Upper lobe of left lung (tissue), 4 donors: ENCODE measurements at regions not wholly inside any gene's neighbourhood (a gene's known extent, or its start where the extent isn't known, plus 50 kb on each side); places are given as distances from the start of the nearest gene placed in this dataset.

Experiments used
- EP300 ChIP-seq, 4 donors: sonication (generic); formaldehyde crosslinking; IDR thresholded peaks; one replicate each; pipeline ENCODE4 v1.5.1; 2017; ENCODE audit warnings: antibody characterized with exemption in 4 of 4, control low read depth in 2 of 4
- POLR2A ChIP-seq, 4 donors: fragments of 450-650 bp; IDR thresholded peaks; one replicate each; pipeline ENCODE4 v1.5.1; 2016 to 2017; ENCODE audit warnings: antibody characterized with exemption in 4 of 4, mild to moderate bottlenecking in 2 of 4
- POLR2AphosphoS5 ChIP-seq, 2 donors: sonication (generic); formaldehyde crosslinking; IDR thresholded peaks; one replicate each; pipeline ENCODE4 v1.5.1; 2017; ENCODE audit warnings: antibody characterized with exemption in 2 of 2
- TF ChIP-seq, protein P1 (sequence below), 6 experiments: fragments of 450-650 bp in 4 of 6; fragments of 200-600 bp in 2 of 6; sonication (generic) in 2 of 6; IDR thresholded peaks; one replicate each; pipeline ENCODE4 v1.5.1; 2016 to 2019; ENCODE audit warnings: antibody characterized with exemption in 6 of 6

DNA sequence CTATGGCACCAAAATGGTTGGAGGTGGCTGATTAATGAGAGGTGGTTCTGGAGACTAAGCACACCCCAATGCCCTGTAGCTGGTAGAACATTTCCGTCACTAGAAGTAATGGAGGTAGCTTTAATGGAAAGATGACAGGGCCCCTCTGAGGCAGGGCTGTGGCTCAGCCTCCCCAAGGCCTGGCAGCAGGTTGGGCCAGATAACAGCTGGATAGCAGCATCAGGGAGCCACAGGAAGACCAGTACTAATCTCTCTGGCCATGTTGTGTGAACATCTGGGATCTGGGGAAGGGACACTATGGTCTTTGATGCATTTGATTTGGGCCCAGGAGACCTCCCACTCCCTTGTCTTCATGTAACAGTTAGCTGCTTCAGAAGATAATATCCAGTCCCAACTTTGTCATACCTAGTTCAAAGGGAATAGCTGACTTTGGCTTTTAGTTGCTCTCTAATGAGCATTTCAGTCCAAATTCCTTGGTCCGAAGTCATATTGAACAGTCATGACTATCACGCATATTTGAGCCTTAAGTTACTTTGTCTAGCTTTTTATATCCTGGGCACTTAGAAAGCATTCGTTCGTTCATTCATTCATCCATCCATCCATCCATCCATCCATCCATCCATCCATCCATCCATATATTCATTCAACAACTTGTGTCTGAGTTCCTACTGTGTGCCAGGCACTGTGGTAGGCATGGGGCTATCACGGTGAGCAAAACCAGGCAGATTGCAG, 53.0 kb upstream of the LMO2 start:
- TF ChIP-seq, protein P1, sequence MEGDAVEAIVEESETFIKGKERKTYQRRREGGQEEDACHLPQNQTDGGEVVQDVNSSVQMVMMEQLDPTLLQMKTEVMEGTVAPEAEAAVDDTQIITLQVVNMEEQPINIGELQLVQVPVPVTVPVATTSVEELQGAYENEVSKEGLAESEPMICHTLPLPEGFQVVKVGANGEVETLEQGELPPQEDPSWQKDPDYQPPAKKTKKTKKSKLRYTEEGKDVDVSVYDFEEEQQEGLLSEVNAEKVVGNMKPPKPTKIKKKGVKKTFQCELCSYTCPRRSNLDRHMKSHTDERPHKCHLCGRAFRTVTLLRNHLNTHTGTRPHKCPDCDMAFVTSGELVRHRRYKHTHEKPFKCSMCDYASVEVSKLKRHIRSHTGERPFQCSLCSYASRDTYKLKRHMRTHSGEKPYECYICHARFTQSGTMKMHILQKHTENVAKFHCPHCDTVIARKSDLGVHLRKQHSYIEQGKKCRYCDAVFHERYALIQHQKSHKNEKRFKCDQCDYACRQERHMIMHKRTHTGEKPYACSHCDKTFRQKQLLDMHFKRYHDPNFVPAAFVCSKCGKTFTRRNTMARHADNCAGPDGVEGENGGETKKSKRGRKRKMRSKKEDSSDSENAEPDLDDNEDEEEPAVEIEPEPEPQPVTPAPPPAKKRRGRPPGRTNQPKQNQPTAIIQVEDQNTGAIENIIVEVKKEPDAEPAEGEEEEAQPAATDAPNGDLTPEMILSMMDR (IDR thresholded peaks at IDR 0.05) = no peak
- TF ChIP-seq POLR2A (IDR thresholded peaks at IDR 0.05) = no peak
- TF ChIP-seq POLR2AphosphoS5 (IDR thresholded peaks at IDR 0.05) = no peak
- no peak for TF ChIP-seq EP300 (IDR thresholded peaks at IDR 0.05)
